Smooth muscle cell (in vitro differentiated cells): ENCODE measurements at regions not wholly inside any gene's neighbourhood (a gene's known extent, or its start where the extent isn't known, plus 50 kb on each side); places are given as distances from the start of the nearest gene placed in this dataset.

ENCODE experiments used
- DNase-seq: peaks from one replicate; lab custom pipeline; 2025; ENCODE audit not compliant: unreplicated experiment; lab: John Stamatoyannopoulos, UW
- H2AFZ ChIP-seq: fragments of 200-600 bp; sonication (generic); 2 replicates; pipeline ENCODE4 v1.6.0; 2016; ENCODE audit warnings: antibody characterized with exemption, low read depth, mild to moderate bottlenecking
- H3F3A ChIP-seq: fragments of 200-600 bp; sonication (generic); 2 replicates; pipeline ENCODE4 v1.6.0; 2017; ENCODE audit warnings: antibody characterized with exemption, low read depth
- H3K27ac ChIP-seq: fragments of 200-600 bp; sonication (generic); 2 replicates; pipeline ENCODE4 v1.5.1; 2016; ENCODE audit warnings: low read depth, mild to moderate bottlenecking
- H3K27me3 ChIP-seq: fragments of 200-600 bp; sonication (generic); 2 replicates; pipeline ENCODE4 v1.6.1; 2016; ENCODE audit warnings: low read depth, mild to moderate bottlenecking
- H3K36me3 ChIP-seq: fragments of 200-600 bp; sonication (generic); 2 replicates; pipeline ENCODE4 v1.5.1; 2016; ENCODE audit warnings: low read depth
- H3K4me1 ChIP-seq: fragments of 200-600 bp; sonication (generic); 2 replicates; pipeline ENCODE4 v1.5.1; 2016; ENCODE audit warnings: low read depth
- H3K4me2 ChIP-seq: fragments of 200-600 bp; sonication (generic); 2 replicates; pipeline ENCODE4 v1.6.0; 2016; ENCODE audit warnings: mild to moderate bottlenecking
- H3K4me3 ChIP-seq: fragments of 200-600 bp; sonication (generic); 2 replicates; pipeline ENCODE4 v1.5.1; 2016; ENCODE audit warnings: mild to moderate bottlenecking
- H3K79me2 ChIP-seq: fragments of 200-600 bp; sonication (generic); 2 replicates; pipeline ENCODE4 v1.6.0; 2016; ENCODE audit warnings: low read depth, mild to moderate bottlenecking
- H3K9ac ChIP-seq: fragments of 200-600 bp; sonication (generic); 2 replicates; pipeline ENCODE4 v1.6.0; 2016; ENCODE audit warnings: low read depth
- H3K9me3 ChIP-seq: fragments of 200-600 bp; sonication (generic); replicated peaks from 2 replicates; pipeline ENCODE4 v1.5.1; 2016; ENCODE audit warnings: low read depth
- H4K20me1 ChIP-seq: fragments of 200-600 bp; sonication (generic); 2 replicates; pipeline ENCODE4 v1.6.0; 2016; ENCODE audit warnings: low read depth
- WGBS: methylation state at CpG from one replicate; pipeline ENCODE4 v1.1.7; 2016; ENCODE audit warnings: low lambda C conversion rate; 5-methylcytosine and 5-hydroxymethylcytosine counted together
- TF ChIP-seq, protein P1 (sequence below): fragments of 200-600 bp; sonication (generic); IDR thresholded peaks from 2 replicates; pipeline ENCODE4 v1.5.1; 2017; ENCODE audit warnings: borderline replicate concordance, mild to moderate bottlenecking, antibody characterized with exemption; ENCODE audit not compliant: insufficient read depth, poor library complexity, severe bottlenecking

GRCh38 chr14:25436906-25437305, 387.0 kb upstream of the STXBP6 start:
- no peaks in the 10 kb centered on the region for H3K9me3 ChIP-seq
- DNase-seq = no peak
- no peaks in the 10 kb centered on the region for H3F3A ChIP-seq
- no peaks in the 10 kb centered on the region for H4K20me1 ChIP-seq
- H3K9ac ChIP-seq = no peak overlapping the region
- no peak overlapping the region for H3K4me3 ChIP-seq
- TF ChIP-seq, protein P1, sequence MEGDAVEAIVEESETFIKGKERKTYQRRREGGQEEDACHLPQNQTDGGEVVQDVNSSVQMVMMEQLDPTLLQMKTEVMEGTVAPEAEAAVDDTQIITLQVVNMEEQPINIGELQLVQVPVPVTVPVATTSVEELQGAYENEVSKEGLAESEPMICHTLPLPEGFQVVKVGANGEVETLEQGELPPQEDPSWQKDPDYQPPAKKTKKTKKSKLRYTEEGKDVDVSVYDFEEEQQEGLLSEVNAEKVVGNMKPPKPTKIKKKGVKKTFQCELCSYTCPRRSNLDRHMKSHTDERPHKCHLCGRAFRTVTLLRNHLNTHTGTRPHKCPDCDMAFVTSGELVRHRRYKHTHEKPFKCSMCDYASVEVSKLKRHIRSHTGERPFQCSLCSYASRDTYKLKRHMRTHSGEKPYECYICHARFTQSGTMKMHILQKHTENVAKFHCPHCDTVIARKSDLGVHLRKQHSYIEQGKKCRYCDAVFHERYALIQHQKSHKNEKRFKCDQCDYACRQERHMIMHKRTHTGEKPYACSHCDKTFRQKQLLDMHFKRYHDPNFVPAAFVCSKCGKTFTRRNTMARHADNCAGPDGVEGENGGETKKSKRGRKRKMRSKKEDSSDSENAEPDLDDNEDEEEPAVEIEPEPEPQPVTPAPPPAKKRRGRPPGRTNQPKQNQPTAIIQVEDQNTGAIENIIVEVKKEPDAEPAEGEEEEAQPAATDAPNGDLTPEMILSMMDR = no peak
- no peak overlapping the region for H3K4me2 ChIP-seq
- H3K27me3 ChIP-seq = no peaks in the 10 kb centered on the region
- H3K36me3 ChIP-seq = no peaks in the 10 kb centered on the region
- no peaks in the 10 kb centered on the region for H3K79me2 ChIP-seq
- no peaks in the 10 kb centered on the region for H3K4me1 ChIP-seq
- H2AFZ ChIP-seq = no peak overlapping the region
- H3K27ac ChIP-seq = no peak overlapping the region

DNA sequence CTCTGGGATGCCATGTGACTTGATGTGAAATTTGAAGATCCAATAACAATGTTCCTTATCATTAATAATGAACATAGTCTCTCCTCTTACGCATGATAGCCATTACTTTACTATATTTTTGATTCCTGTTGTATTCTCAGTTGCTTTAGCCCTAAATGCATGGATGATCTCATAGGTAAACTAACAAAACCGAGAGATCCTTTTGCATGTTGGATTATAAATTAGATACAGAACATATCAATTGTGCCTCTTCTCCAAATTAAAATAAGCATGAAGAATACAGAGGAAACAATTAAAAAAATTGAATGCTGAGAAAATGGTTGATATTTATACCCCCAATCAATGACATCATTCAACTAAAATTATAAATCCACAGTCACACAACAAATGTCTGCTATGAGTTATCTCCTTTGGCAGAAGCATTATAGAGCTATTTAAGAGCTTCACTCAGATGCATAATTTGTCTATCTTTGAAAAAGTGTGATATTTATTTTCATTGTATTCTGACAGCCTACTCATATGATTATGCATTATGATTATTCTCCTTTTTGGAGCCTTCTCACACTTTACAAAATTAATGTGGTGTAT, 386.4 kb upstream of the STXBP6 start:
- Histone ChIP-seq H3K27ac (no peak overlapping the region), H3K4me2 (no peak overlapping the region), H2AFZ (no peak overlapping the region), H3K79me2 (no peaks in the 10 kb centered on the region), H4K20me1 (no peaks in the 10 kb centered on the region), H3K27me3 (no peaks in the 10 kb centered on the region), H3F3A (no peaks in the 10 kb centered on the region), H3K9ac (no peak overlapping the region), H3K36me3 (no peaks in the 10 kb centered on the region), H3K9me3 (no peaks in the 10 kb centered on the region), H3K4me3 (no peak overlapping the region), H3K4me1 (no peaks in the 10 kb centered on the region)
- TF ChIP-seq, protein P1 = no peak
- no peak for DNase-seq
- WGBS = 86% methylated on average over 2 of the region's 2 CpGs

- no peak overlapping the region for H3K4me2 ChIP-seq
- 81% methylated on average over 21 of the region's 21 CpGs for WGBS
- no peaks in the 10 kb centered on the region for H3K9me3 ChIP-seq
- TF ChIP-seq, protein P1 = peak; percentile 35
- no peak overlapping the region for H3K4me3 ChIP-seq
- H2AFZ ChIP-seq = no peak overlapping the region
- H3K27me3 ChIP-seq = no peaks in the 10 kb centered on the region
- no peak for DNase-seq
- H3K4me1 ChIP-seq = no peaks in the 10 kb centered on the region
- H3K9ac ChIP-seq = no peak overlapping the region
- no peak overlapping the region for H3K27ac ChIP-seq
- no peaks in the 10 kb centered on the region for H3F3A ChIP-seq
- H4K20me1 ChIP-seq = no peaks in the 10 kb centered on the region
- no peaks in the 10 kb centered on the region for H3K79me2 ChIP-seq
- no peaks in the 10 kb centered on the region for H3K36me3 ChIP-seq
Measured at GRCh38 chr14:25431211-25432076, 381.5 kb upstream of the STXBP6 start.

DNA sequence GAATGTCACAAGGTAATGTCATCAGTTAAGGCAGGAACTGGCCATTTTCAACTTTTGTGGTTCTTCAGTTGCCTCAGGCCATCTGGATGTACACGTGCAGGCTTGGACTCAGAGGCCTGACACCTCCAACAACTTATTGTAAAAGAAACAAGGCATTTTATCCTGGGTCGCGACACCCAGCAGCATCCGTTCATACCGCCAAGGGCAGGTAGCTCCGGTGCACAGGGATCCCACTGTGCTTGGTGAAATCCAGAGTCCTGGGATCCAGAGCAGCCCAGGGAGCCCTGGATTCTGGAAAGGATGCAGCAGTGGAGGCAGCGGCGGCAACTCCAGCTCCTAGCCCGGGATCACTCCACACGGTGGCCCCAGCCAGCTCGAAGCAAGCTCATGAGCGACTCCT, 380.9 kb upstream of the STXBP6 start:
- no peak overlapping the region for H3K4me2 ChIP-seq
- no peak overlapping the region for H3K9ac ChIP-seq
- H3F3A ChIP-seq = no peaks in the 10 kb centered on the region
- H3K36me3 ChIP-seq = no peaks in the 10 kb centered on the region
- no peaks in the 10 kb centered on the region for H3K4me1 ChIP-seq
- no peak overlapping the region for H3K27ac ChIP-seq
- no peaks in the 10 kb centered on the region for H3K27me3 ChIP-seq
- DNase-seq = no peak
- H2AFZ ChIP-seq = no peak overlapping the region
- H4K20me1 ChIP-seq = no peaks in the 10 kb centered on the region
- H3K79me2 ChIP-seq = no peaks in the 10 kb centered on the region
- no peak overlapping the region for H3K4me3 ChIP-seq
- H3K9me3 ChIP-seq = no peaks in the 10 kb centered on the region
- WGBS = 78% methylated on average over 12 of the region's 12 CpGs
- TF ChIP-seq, protein P1 = no peak
